SK-N-SH (cell line): ENCODE measurements at regions not wholly inside any gene's neighbourhood (a gene's known extent, or its start where the extent isn't known, plus 50 kb on each side); places are given as distances from the start of the nearest gene placed in this dataset.

Experiments
- CTCF ChIA-PET: fragments of 300-600, 350-600 bp; formaldehyde crosslinking; extraction: SDS; loops from one replicate; lab custom pipeline; 2021; lab: Yijun Ruan, JAX
- POLR2A ChIA-PET: fragments of 350-600 bp; sonication (Branson Sonifier 250); formaldehyde crosslinking; extraction: SDS; loops from one replicate; lab custom pipeline; 2020; ENCODE audit warnings: antibody characterized with exemption, inconsistent platforms; lab: Yijun Ruan, JAX
- DNase-seq: peaks from one replicate; pipeline ENCODE4 v3.0.0; 2012
- H2AFZ ChIP-seq: fragments of 200-600 bp; sonication (generic); 2 replicates; pipeline ENCODE4 v1.8.1; 2016; ENCODE audit warnings: antibody characterized with exemption, mild to moderate bottlenecking, low read depth
- H3F3A ChIP-seq: fragments of 200-600 bp; sonication (generic); replicated peaks from 2 replicates; pipeline ENCODE3; 2016; ENCODE audit warnings: antibody characterized with exemption, mild to moderate bottlenecking; ENCODE audit not compliant: insufficient read depth
- H3K27ac ChIP-seq, 2 experiments: fragments of 200-500 bp in 1 of 2; fragments of 200-600 bp in 1 of 2; sonication (Bioruptor generic) in 1 of 2; sonication (generic), shearing (Covaris generic) in 1 of 2; 2 replicates each; pipeline versions ENCODE4 v1.5.1 to v1.6.1; 2014 to 2016; ENCODE audit warnings: low read depth in 2 of 2, inconsistent platforms in 1 of 2, low read length in 1 of 2, mild to moderate bottlenecking in 1 of 2, mixed read lengths in 1 of 2
- H3K27me3 ChIP-seq: fragments of 200-600 bp; sonication (generic), shearing (Covaris generic); 2 replicates; pipeline ENCODE4 v1.6.1; 2016; ENCODE audit warnings: mixed run types; ENCODE audit not compliant: insufficient read depth
- H3K36me3 ChIP-seq, 2 experiments: fragments of 200-500 bp in 1 of 2; fragments of 200-600 bp in 1 of 2; sonication (Bioruptor generic) in 1 of 2; sonication (generic) in 1 of 2; replicated peaks in 1 of 2; 2 replicates each; pipeline versions ENCODE3 to v1.5.1; 2014 to 2016; ENCODE audit warnings: low read length in 1 of 2, mild to moderate bottlenecking in 1 of 2; ENCODE audit not compliant: insufficient read depth in 2 of 2, control insufficient read depth in 1 of 2
- H3K4me1 ChIP-seq, 2 experiments: fragments of 200-500 bp in 1 of 2; fragments of 200-600 bp in 1 of 2; sonication (Bioruptor generic) in 1 of 2; sonication (generic), shearing (Covaris generic) in 1 of 2; 2 replicates each; pipeline versions ENCODE4 v1.5.1 to v1.6.1; 2014 to 2016; ENCODE audit warnings: low read depth in 1 of 2, low read length in 1 of 2, mixed run types in 1 of 2; ENCODE audit not compliant: insufficient read depth in 2 of 2, control insufficient read depth in 1 of 2
- H3K4me2 ChIP-seq: fragments of 200-600 bp; sonication (generic), shearing (Covaris generic); 2 replicates; pipeline ENCODE4 v1.6.1; 2017; ENCODE audit warnings: mixed run types
- H3K4me3 ChIP-seq, 2 experiments: fragments of 200-500 bp in 1 of 2; fragments of 200-600 bp in 1 of 2; sonication (Bioruptor generic) in 1 of 2; sonication (generic), shearing (Covaris generic) in 1 of 2; 2 replicates each; pipeline versions ENCODE4 v1.5.1 to v1.8.1; 2014 to 2016; ENCODE audit warnings: low read depth in 2 of 2, inconsistent platforms in 1 of 2, low read length in 1 of 2, mild to moderate bottlenecking in 1 of 2, mixed read lengths in 1 of 2, moderate library complexity in 1 of 2
- H3K79me2 ChIP-seq: fragments of 200-600 bp; sonication (generic); 2 replicates; pipeline ENCODE4 v1.8.1; 2017; ENCODE audit warnings: mild to moderate bottlenecking; ENCODE audit not compliant: insufficient read depth
- H3K9ac ChIP-seq: fragments of 200-600 bp; sonication (generic); 2 replicates; pipeline ENCODE4 v1.6.1; 2017; ENCODE audit warnings: mixed run types
- H3K9me2 ChIP-seq: fragments of 200-600 bp; sonication (generic); 2 replicates; pipeline ENCODE4 v1.6.1; 2017; ENCODE audit warnings: mixed run types
- H3K9me3 ChIP-seq: fragments of 200-600 bp; sonication (generic); 2 replicates; pipeline ENCODE4 v1.6.1; 2017; ENCODE audit warnings: mixed run types, mild to moderate bottlenecking, moderate library complexity
- H4K20me1 ChIP-seq: fragments of 200-600 bp; sonication (generic); 2 replicates; pipeline ENCODE4 v1.6.1; 2017; ENCODE audit warnings: mild to moderate bottlenecking, mixed run types; ENCODE audit not compliant: insufficient read depth
- CHD2 ChIP-seq: fragments of 150-350 bp; IDR thresholded peaks from 2 replicates; pipeline ENCODE4 v1.6.1; 2018; ENCODE audit warnings: low read length; ENCODE audit not compliant: partially characterized antibody
- ELF1 ChIP-seq: IDR thresholded peaks from 2 replicates; pipeline ENCODE4 v1.4.0; 2012
- EP300 ChIP-seq, 2 experiments: IDR thresholded peaks; 2 replicates each; pipeline versions ENCODE4 v1.4.0 to v1.6.1; 2012; ENCODE audit warnings: borderline replicate concordance in 1 of 2, low read depth in 1 of 2, low read length in 1 of 2
- EZH2phosphoT487 ChIP-seq: fragments of 200-600 bp; sonication (generic); IDR thresholded peaks from 2 replicates; pipeline ENCODE4 v1.6.1; 2017; ENCODE audit warnings: low read depth, mixed run types, mild to moderate bottlenecking, antibody characterized with exemption, moderate library complexity, borderline replicate concordance
- FOSL2 ChIP-seq: IDR thresholded peaks from 2 replicates; pipeline ENCODE4 v1.4.0; 2012; ENCODE audit warnings: low read depth, mild to moderate bottlenecking, moderate library complexity, borderline replicate concordance
- FOXJ3 ChIP-seq: sonication (generic); formaldehyde crosslinking; IDR thresholded peaks from 2 replicates; pipeline ENCODE4 v1.5.1; 2020; ENCODE audit warnings: mild to moderate bottlenecking, missing genetic modification reagents
- FOXM1 ChIP-seq: IDR thresholded peaks from 2 replicates; pipeline ENCODE4 v1.4.0; 2012; ENCODE audit warnings: low read depth, mild to moderate bottlenecking
- GATA2 ChIP-seq: sonication (generic); formaldehyde crosslinking; IDR thresholded peaks from 2 replicates; pipeline ENCODE4 v1.5.0; 2020; ENCODE audit warnings: mild to moderate bottlenecking, missing genetic modification reagents
- JUND ChIP-seq: IDR thresholded peaks from 2 replicates; pipeline ENCODE4 v1.4.0; 2012
- MAX ChIP-seq: IDR thresholded peaks from 2 replicates; pipeline ENCODE4 v1.4.0; 2012; ENCODE audit warnings: low read depth
- NFIC ChIP-seq: IDR thresholded peaks from 2 replicates; pipeline ENCODE4 v1.4.0; 2012; ENCODE audit warnings: borderline replicate concordance
- NRF1 ChIP-seq: IDR thresholded peaks from 2 replicates; pipeline ENCODE4 v1.6.1; 2012; ENCODE audit warnings: low read depth, mild to moderate bottlenecking, low read length
- RAD21 ChIP-seq: IDR thresholded peaks from 2 replicates; pipeline ENCODE4 v1.6.1; 2012; ENCODE audit warnings: mild to moderate bottlenecking, low read length
- REST ChIP-seq: IDR thresholded peaks from 2 replicates; pipeline ENCODE4 v1.6.1; 2012; ENCODE audit warnings: mild to moderate bottlenecking, low read depth, low read length, moderate library complexity
- RXRA ChIP-seq: IDR thresholded peaks from 2 replicates; pipeline ENCODE4 v1.4.0; 2012; ENCODE audit warnings: low read depth, mild to moderate bottlenecking, borderline replicate concordance
- SIN3A ChIP-seq: IDR thresholded peaks from 2 replicates; pipeline ENCODE4 v1.6.1; 2012; ENCODE audit warnings: low read depth, mild to moderate bottlenecking, low read length, moderate library complexity, borderline replicate concordance
- TAF1 ChIP-seq: IDR thresholded peaks from 2 replicates; pipeline ENCODE4 v1.6.1; 2012; ENCODE audit warnings: low read depth, mild to moderate bottlenecking, low read length, moderate library complexity, borderline replicate concordance
- TCF12 ChIP-seq: IDR thresholded peaks from 2 replicates; pipeline ENCODE4 v1.4.0; 2012
- TEAD4 ChIP-seq: IDR thresholded peaks from 2 replicates; pipeline ENCODE4 v1.4.0; 2012; ENCODE audit warnings: mild to moderate bottlenecking, borderline replicate concordance; ENCODE audit not compliant: insufficient read depth
- WGBS: methylation state at CpG from one replicate; pipeline ENCODE4 v1.1.6; 2017; ENCODE audit warnings: low lambda C conversion rate; 5-methylcytosine and 5-hydroxymethylcytosine counted together
- TF ChIP-seq, protein P1 (sequence below): IDR thresholded peaks from 2 replicates; pipeline ENCODE4 v1.4.0; 2012; ENCODE audit warnings: low read depth, borderline replicate concordance
- TF ChIP-seq, protein P2 (sequence below): IDR thresholded peaks from 2 replicates; pipeline ENCODE4; 2012

GRCh38 chr13:39263531-39263930 lies 225.3 kb downstream of the NHLRC3 start:
- TF ChIP-seq FOSL2, result no peak
- TF ChIP-seq FOXJ3 (CRISPR knock-in tag), result no peak
- TF ChIP-seq ELF1, result no peak
- no peak for TF ChIP-seq FOXM1
- no peak for TF ChIP-seq RXRA
- TF ChIP-seq CHD2, result no peak
- TF ChIP-seq TAF1, result no peak
- no peak for TF ChIP-seq RAD21
- TF ChIP-seq MAX, result no peak
- TF ChIP-seq TCF12, result no peak
- no peak for TF ChIP-seq EP300 (IDR thresholded peaks at IDR 0.05; ENCODE audit: borderline replicate concordance in 1 of 2, low read depth in 1 of 2, low read length in 1 of 2)
- TF ChIP-seq, protein P1, sequence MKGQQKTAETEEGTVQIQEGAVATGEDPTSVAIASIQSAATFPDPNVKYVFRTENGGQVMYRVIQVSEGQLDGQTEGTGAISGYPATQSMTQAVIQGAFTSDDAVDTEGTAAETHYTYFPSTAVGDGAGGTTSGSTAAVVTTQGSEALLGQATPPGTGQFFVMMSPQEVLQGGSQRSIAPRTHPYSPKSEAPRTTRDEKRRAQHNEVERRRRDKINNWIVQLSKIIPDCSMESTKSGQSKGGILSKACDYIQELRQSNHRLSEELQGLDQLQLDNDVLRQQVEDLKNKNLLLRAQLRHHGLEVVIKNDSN, result no peak
- DNase-seq, result no peak
- Histone ChIP-seq H3K27me3 (no peaks in the 10 kb centered on the region), H3K4me2 (no peak overlapping the region), H3K4me1 (no peaks in the 10 kb centered on the region), H3K4me3 (no peak overlapping the region), H3K27ac (no peak overlapping the region), H4K20me1 (no peaks in the 10 kb centered on the region), H3K9me3 (no peaks in the 10 kb centered on the region), H2AFZ (no peak overlapping the region), H3K9ac (no peak overlapping the region), H3K79me2 (no peaks in the 10 kb centered on the region), H3K9me2 (no peaks in the 10 kb centered on the region), H3K36me3 (no peaks in the 10 kb centered on the region), H3F3A (no peaks in the 10 kb centered on the region)
- 9% methylated on average over 2 of the region's 2 CpGs for WGBS
- ChIA-PET CTCF (interaction anchor here (0.8 to 1.9 kb wide), 6 partner anchors 10 to 349 kb away, joined by 3 to 7 read pairs (median 5); no protein-coding TSS in a partner anchor), POLR2A (no interaction called here)

GRCh38 chr13:39266426-39266825 lies 228.2 kb downstream of the NHLRC3 start:
- Histone ChIP-seq H3K27me3 (no peaks in the 10 kb centered on the region), H3K9me2 (no peaks in the 10 kb centered on the region), H2AFZ (no peak overlapping the region), H3K9ac (no peak overlapping the region), H3K27ac (no peak overlapping the region), H3K4me2 (no peak overlapping the region), H3F3A (no peaks in the 10 kb centered on the region), H3K9me3 (no peaks in the 10 kb centered on the region), H3K36me3 (no peaks in the 10 kb centered on the region), H4K20me1 (no peaks in the 10 kb centered on the region), H3K4me1 (no peaks in the 10 kb centered on the region), H3K4me3 (no peak overlapping the region), H3K79me2 (no peaks in the 10 kb centered on the region)
- no peak for DNase-seq
- ChIA-PET POLR2A (no interaction called here), CTCF (no interaction called here)
- TF ChIP-seq NRF1 (no peak), TEAD4 (no peak), TAF1 (no peak), REST (no peak), SIN3A (no peak), ELF1 (no peak), JUND (no peak), NFIC (no peak), EZH2phosphoT487 (no peak), FOXJ3 (CRISPR knock-in tag) (no peak), FOSL2 (no peak), EP300 (IDR thresholded peaks at IDR 0.05; ENCODE audit: borderline replicate concordance in 1 of 2, low read depth in 1 of 2, low read length in 1 of 2) (no peak), RAD21 (no peak), GATA2 (no peak)
- TF ChIP-seq, protein P1, result no peak
- TF ChIP-seq, protein P2, sequence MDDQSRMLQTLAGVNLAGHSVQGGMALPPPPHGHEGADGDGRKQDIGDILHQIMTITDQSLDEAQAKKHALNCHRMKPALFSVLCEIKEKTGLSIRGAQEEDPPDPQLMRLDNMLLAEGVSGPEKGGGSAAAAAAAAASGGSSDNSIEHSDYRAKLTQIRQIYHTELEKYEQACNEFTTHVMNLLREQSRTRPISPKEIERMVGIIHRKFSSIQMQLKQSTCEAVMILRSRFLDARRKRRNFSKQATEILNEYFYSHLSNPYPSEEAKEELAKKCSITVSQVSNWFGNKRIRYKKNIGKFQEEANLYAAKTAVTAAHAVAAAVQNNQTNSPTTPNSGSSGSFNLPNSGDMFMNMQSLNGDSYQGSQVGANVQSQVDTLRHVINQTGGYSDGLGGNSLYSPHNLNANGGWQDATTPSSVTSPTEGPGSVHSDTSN, result no peak
